ENCODE measurements at regions not wholly inside any gene's neighbourhood (a gene's known extent, or its start where the extent isn't known, plus 50 kb on each side); places are given as distances from the start of the nearest gene placed in this dataset.

DNA sequence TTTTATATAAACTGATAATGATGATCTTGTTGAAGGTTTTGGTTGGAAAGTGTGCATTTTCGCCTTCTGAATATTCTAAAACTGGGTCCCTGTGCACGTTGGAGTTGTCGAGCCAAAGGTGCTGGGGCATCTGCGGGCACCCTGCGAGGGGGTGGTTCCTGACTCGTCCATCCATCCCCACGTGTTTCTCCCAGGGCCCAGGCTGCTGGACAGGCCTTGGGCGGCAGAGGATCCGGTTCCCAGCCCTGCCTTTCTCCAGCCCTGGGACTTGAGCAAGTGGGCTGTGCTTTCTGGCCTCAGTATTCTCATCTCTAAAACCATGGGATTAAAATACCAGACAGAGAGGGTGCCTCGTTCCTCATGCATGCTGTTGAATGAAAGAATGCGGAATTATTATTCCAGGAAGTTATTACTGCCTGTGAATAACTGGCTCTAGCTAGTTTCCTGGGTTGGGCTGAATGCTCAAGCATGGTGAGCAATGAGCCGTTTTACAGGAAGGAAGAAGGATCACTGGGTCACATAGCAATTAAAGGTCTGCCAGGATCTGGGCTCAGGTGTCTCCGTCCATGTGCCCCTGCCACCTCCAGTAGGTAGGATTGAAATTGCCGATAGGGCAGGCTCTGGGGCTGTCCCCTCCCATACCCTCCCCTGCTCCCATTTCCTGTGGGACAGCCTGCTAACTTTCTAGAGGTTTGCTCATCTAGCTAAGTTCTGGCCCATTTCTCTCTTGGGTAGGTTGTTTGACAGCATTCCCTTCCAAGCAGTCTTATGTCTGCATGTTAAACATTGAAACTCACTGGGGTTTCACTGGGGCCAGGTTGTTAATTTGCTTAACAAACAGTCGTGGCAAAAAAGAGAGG is 77.2 kb upstream of the HS6ST1 start:
- H3K4me3 ChIP-seq (ENCODE audit: low read depth, low read length): no peak overlapping the region
- TF ChIP-seq, protein P1, sequence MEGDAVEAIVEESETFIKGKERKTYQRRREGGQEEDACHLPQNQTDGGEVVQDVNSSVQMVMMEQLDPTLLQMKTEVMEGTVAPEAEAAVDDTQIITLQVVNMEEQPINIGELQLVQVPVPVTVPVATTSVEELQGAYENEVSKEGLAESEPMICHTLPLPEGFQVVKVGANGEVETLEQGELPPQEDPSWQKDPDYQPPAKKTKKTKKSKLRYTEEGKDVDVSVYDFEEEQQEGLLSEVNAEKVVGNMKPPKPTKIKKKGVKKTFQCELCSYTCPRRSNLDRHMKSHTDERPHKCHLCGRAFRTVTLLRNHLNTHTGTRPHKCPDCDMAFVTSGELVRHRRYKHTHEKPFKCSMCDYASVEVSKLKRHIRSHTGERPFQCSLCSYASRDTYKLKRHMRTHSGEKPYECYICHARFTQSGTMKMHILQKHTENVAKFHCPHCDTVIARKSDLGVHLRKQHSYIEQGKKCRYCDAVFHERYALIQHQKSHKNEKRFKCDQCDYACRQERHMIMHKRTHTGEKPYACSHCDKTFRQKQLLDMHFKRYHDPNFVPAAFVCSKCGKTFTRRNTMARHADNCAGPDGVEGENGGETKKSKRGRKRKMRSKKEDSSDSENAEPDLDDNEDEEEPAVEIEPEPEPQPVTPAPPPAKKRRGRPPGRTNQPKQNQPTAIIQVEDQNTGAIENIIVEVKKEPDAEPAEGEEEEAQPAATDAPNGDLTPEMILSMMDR (IDR thresholded peaks at IDR 0.05; ENCODE audit: insufficient read depth, low read length): no peak
- DNase-seq (ENCODE audit: low read depth): peak; percentile 2

DNA sequence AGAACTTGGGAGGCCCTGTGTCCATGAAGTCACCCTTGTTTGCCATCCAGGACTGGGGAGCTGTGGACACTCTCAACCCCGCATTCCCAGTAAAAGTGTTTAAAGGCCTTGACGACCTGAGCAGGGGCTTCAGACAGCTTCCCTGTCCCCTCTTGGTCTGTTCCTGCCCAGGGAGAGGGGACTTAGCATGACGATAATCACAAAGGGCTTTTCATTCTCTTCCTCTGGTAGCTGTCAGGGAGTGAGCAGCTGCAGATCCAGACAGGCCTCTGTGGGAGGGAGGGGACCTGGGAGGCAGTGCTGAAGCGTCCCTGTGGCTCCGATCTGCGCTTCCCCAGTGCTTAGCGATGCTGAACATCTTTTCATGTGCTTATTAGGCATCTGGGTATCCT is 77.8 kb upstream of the HS6ST1 start:
- no peak overlapping the region for H3K4me3 ChIP-seq (ENCODE audit: low read depth, low read length)
- TF ChIP-seq, protein P1 (IDR thresholded peaks at IDR 0.05; ENCODE audit: insufficient read depth, low read length): no peak
- DNase-seq (ENCODE audit: low read depth): no peak

DNA sequence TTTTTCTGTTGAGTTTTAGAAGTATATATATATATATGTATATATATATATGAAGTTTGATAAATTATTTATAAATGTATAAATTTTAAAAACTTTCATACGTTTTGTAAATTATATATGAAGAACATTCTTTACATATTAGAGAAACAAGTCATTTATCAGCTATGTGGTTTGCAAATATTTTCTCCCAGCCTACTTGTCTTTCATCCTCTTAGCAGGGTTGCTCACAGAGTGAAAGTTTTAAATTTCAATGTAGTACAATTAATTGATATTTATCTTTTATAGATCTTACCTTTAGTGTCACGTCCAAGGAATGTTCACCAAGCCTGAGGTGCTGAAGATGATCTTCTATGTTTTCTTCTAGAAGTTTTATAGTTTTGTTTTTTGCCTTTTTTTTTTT is 78.3 kb upstream of the HS6ST1 start:
- TF ChIP-seq, protein P1 (IDR thresholded peaks at IDR 0.05; ENCODE audit: insufficient read depth, low read length): no peak
- no peak for DNase-seq (ENCODE audit: low read depth)
- H3K4me3 ChIP-seq (ENCODE audit: low read depth, low read length): no peak overlapping the region

DNA sequence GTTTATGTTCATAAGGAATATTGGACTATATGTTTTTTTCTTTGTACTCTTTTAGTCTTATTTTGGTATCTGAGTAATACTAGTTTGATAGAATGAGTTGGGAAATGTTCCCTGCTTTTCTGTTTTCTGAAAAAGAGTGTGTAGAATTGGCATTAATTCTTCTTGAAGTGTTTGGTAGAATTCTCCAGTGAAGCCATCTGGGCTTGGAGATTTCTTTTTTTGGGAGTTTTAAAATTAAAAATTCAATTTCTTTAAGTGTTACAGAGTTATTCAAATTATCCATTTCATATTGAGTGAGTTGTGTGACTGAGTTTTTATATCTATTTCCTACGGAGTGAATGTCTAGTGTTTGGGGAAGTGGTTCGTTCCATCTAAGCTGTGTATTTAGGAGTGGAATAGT is 80.6 kb upstream of the HS6ST1 start:
- DNase-seq (ENCODE audit: low read depth): no peak
- no peak overlapping the region for H3K4me3 ChIP-seq (ENCODE audit: low read depth, low read length)
- TF ChIP-seq, protein P1 (IDR thresholded peaks at IDR 0.05; ENCODE audit: insufficient read depth, low read length): no peak

DNA sequence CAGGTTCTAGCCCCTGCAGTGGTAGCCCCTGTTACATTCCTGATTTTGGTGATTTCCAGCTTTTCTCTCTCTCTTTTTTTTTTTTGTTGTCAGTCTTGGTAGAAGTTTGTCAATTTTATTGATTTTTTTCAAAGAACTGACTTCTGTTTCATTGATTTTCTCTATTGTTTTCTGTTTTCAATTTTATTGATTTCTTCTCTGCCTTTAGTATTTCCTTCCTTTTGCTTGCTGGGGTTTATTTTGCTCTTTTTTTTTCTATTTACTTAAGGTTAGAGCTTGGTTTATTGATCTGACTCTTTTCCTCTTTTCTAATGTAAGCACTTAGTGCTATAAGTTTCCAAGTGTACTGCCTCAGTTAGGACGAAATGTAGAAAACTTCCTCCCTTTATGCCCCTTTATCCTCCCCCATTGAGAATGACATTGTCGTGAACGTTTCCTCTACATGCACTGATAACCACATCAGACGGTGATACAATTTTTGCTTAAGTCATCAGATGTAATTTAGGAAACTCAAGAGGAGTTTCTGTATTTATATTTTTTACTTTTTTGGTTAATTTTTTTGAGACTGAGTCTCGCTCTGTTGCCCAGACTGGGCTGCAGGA is 81.1 kb upstream of the HS6ST1 start:
- no peak overlapping the region for H3K4me3 ChIP-seq (ENCODE audit: low read depth, low read length)
- TF ChIP-seq, protein P1 (IDR thresholded peaks at IDR 0.05; ENCODE audit: insufficient read depth, low read length): no peak
- DNase-seq (ENCODE audit: low read depth): no peak

DNA sequence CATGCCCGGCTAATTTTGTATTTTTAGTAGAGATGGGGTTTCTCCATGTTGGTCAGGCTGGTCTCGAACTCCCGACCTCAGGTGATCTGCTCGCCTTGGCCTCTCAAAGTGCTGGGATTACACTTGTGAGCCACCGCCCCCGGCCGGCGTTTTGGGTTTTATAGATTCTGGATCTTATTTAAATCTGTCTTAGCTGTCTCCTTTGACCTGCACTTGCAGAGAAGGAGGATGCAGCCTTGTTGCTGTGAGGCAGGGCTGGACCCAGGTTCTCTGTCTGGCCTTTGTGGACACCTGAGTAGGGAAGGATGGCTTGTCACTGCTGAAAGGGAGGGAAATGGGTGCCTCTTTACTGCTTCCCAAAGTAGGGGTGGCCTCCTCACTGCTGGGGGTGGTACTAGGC is 83.0 kb upstream of the HS6ST1 start:
- H3K4me3 ChIP-seq (ENCODE audit: low read depth, low read length): no peak overlapping the region
- DNase-seq (ENCODE audit: low read depth): no peak
- TF ChIP-seq, protein P1 (IDR thresholded peaks at IDR 0.05; ENCODE audit: insufficient read depth, low read length): no peak

Data from fibroblast of the aortic adventitia (primary cell).